Esophagus muscularis mucosa (tissue), 3 donors: ENCODE measurements at regions not wholly inside any gene's neighbourhood (a gene's known extent, or its start where the extent isn't known, plus 50 kb on each side); places are given as distances from the start of the nearest gene placed in this dataset.

Source experiments
- POLR2AphosphoS5 ChIP-seq, 2 donors: sonication (generic); formaldehyde crosslinking; IDR thresholded peaks; one replicate each; pipeline ENCODE4 v1.6.1; 2017; ENCODE audit warnings: antibody characterized with exemption in 2 of 2
- TF ChIP-seq, protein P1 (sequence below), 3 experiments: fragments of 200-600 bp in 2 of 3; fragments of 450-650 bp in 1 of 3; sonication (generic) in 2 of 3; IDR thresholded peaks; one replicate each; pipeline ENCODE4 v1.5.1; 2017 to 2019; ENCODE audit warnings: antibody characterized with exemption in 3 of 3, mild to moderate bottlenecking in 2 of 3, moderate library complexity in 1 of 3

DNA sequence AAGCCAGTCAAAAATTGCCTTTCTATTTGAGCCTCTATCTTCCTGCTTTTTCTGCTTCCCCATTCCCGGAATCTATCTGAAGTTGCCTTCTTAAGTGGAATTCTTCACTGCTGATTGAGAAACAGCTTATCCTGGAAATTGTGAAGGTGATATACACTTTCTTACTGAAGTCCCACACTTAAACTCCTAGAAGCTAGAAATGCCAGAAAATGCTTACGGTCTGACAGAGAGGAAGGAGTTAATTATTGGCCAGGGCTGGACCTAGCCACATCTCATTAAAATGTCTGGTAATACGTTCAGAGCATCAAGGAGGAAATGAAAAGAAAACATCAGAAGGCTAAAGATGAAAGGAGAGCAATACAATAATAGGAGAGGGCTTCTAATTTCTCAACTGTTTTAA lies 292.5 kb upstream of the SNX7 start:
- TF ChIP-seq, protein P1, sequence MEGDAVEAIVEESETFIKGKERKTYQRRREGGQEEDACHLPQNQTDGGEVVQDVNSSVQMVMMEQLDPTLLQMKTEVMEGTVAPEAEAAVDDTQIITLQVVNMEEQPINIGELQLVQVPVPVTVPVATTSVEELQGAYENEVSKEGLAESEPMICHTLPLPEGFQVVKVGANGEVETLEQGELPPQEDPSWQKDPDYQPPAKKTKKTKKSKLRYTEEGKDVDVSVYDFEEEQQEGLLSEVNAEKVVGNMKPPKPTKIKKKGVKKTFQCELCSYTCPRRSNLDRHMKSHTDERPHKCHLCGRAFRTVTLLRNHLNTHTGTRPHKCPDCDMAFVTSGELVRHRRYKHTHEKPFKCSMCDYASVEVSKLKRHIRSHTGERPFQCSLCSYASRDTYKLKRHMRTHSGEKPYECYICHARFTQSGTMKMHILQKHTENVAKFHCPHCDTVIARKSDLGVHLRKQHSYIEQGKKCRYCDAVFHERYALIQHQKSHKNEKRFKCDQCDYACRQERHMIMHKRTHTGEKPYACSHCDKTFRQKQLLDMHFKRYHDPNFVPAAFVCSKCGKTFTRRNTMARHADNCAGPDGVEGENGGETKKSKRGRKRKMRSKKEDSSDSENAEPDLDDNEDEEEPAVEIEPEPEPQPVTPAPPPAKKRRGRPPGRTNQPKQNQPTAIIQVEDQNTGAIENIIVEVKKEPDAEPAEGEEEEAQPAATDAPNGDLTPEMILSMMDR (IDR thresholded peaks at IDR 0.05) = no peak
- TF ChIP-seq POLR2AphosphoS5 (IDR thresholded peaks at IDR 0.05) = no peak
